GM12892 (cell line): ENCODE measurements at regions not wholly inside any gene's neighbourhood (a gene's known extent, or its start where the extent isn't known, plus 50 kb on each side); places are given as distances from the start of the nearest gene placed in this dataset.
"Not testable (repeated sequence)": the region's sequence is repeated elsewhere in the genome, so short reads cannot be mapped to it uniquely, and the experiment has no call there.

Experiments
- POLR2A ChIP-seq: IDR thresholded peaks from 2 replicates; pipeline ENCODE4 v1.6.1; 2011; ENCODE audit warnings: low read depth, low read length, control low read depth
- POLR2AphosphoS5 ChIP-seq: IDR thresholded peaks from 2 replicates; pipeline ENCODE4 v1.6.1; 2011; ENCODE audit warnings: low read depth, low read length, control low read depth

DNA sequence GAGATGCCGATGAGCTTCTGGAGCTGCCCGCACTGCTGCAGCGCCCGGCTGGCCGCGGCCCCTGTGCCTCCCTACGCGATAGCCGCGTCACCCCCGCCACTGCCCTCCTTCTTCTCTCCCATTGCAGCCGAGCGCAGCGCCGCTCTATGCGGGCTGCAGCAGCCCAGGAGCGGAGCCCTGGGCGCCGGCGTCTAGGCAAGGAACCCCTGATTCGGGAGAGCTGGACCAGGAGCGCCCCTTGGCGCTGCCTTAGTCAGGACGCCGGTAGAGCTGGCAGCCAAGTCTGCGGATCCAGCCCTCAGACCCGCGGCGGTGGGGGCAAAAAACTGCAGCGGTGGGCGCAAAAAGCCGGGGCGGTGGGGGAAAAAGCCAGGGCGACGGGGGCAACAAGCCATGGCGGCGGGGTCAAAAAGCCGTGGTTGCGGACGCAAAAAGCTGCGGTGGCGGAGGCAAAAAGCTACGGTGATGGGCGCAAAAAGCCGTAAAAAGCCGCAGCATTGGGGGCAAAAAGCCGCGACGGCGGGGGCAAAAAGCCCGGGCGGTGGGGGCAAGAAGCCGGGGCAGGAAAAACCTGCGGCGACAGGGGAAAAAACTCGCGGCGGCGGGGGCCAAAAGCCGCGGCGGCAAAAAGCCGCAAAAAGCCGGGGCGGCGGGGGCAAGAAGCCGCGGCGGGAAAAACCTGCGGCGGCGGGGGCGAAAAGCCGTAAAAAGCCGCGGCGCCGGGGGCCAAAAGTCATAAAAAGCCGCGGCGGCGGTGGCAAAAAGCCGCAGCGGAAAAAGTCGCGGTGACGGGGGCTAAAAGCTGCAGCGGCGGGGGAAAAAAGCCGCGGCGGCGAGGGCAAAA lies 1668.6 kb downstream of the RPIA start:
- not testable (repeated sequence) for TF ChIP-seq POLR2A, POLR2AphosphoS5
